ENCODE measurements at regions not wholly inside any gene's neighbourhood (a gene's known extent, or its start where the extent isn't known, plus 50 kb on each side); places are given as distances from the start of the nearest gene placed in this dataset.

DNA sequence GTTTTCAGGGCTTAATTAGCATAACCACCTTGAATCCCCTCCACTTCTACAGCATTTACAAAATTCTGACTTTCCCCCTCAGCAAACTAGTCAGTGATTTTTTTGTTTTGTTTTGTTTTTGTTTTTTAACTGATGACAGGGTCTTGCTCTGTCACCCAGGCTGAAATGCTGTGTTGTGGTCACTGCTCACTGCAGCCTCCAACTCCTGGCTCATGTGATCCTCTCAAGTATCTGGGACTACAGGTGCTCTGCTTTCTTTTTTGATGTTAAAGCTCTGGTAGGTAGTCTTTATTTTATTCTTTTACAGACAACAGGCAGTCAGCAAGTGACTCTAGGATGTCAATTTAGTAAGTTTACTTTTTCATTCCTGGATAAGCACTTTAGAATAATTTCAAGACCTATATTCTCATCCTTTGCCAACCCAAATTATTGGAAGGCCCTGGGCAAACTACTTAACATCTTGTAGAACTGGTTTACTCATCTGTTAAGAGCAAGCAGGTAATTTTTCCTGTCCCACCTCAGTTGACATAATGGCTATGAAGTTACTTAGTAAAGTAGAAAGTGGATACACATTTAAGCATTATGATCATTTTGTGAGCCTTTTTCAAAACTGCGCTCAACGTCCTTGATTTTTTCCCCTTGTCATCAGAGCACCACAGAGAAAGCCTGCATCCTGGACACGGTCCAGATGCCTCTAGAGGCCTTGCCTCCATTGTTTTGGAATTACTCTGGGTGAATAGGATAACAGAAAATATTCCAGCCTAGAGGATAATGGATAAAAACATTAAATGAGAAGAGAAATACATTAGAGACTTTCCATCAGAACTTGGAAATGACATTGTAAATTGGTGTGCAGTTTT, 69.9 kb upstream of the NDUFB4 start:
- Histone ChIP-seq H3K4me2 (ENCODE audit: control insufficient read depth, extremely low read depth, insufficient read depth, low read depth, low read length) (no peak overlapping the region), H3K4me1 (ENCODE audit: control insufficient read depth, extremely low read depth, insufficient read depth, low read length) (no peaks in the 10 kb centered on the region), H3K9ac (ENCODE audit: control insufficient read depth, extremely low read depth, insufficient read depth, low read length) (no peak overlapping the region), H3K9me3 (ENCODE audit: control insufficient read depth, low read depth, low read length) (no peaks in the 10 kb centered on the region), H3K4me3 (ENCODE audit: control insufficient read depth in 2 of 3, extremely low read depth in 1 of 3, insufficient read depth in 2 of 3, low read depth in 1 of 3, low read length in 3 of 3) (no peak overlapping the region), H4K20me1 (ENCODE audit: control insufficient read depth, extremely low read depth, insufficient read depth, low read length) (no peaks in the 10 kb centered on the region), H3K36me3 (ENCODE audit: control insufficient read depth in 2 of 2, extremely low read depth in 1 of 2, insufficient read depth in 2 of 2, low read length in 2 of 2) (no peaks in the 10 kb centered on the region), H3K9me1 (ENCODE audit: control insufficient read depth, extremely low read depth, insufficient read depth, low read length) (no peaks in the 10 kb centered on the region), H2AFZ (ENCODE audit: control insufficient read depth, low read length) (no peak overlapping the region), H3K79me2 (ENCODE audit: control insufficient read depth, insufficient read depth, low read length) (no peaks in the 10 kb centered on the region), H3K27ac (ENCODE audit: control insufficient read depth, insufficient read depth, low read length) (no peak overlapping the region), H3K27me3 (ENCODE audit: control insufficient read depth, extremely low read depth, insufficient read depth, low read length) (no peaks in the 10 kb centered on the region)
- dilution Hi-C loops (cut with MboI; ENCODE audit: extremely low pct_ligation_motif_present, low sequenced_read_pairs), result no loop called here
- FAIRE-seq (no peak), DNase-seq (ENCODE audit: low read depth, low spot score) (no peak)
- TF ChIP-seq EZH2 (IDR thresholded peaks at IDR 0.05; ENCODE audit: low read length), result no peak
- TF ChIP-seq, protein P1, sequence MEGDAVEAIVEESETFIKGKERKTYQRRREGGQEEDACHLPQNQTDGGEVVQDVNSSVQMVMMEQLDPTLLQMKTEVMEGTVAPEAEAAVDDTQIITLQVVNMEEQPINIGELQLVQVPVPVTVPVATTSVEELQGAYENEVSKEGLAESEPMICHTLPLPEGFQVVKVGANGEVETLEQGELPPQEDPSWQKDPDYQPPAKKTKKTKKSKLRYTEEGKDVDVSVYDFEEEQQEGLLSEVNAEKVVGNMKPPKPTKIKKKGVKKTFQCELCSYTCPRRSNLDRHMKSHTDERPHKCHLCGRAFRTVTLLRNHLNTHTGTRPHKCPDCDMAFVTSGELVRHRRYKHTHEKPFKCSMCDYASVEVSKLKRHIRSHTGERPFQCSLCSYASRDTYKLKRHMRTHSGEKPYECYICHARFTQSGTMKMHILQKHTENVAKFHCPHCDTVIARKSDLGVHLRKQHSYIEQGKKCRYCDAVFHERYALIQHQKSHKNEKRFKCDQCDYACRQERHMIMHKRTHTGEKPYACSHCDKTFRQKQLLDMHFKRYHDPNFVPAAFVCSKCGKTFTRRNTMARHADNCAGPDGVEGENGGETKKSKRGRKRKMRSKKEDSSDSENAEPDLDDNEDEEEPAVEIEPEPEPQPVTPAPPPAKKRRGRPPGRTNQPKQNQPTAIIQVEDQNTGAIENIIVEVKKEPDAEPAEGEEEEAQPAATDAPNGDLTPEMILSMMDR (optimal IDR thresholded peaks at IDR 0.05 in 1 of 3, IDR thresholded peaks at IDR 0.05 in 1 of 3, conservative IDR thresholded peaks at IDR 0.05 in 1 of 3; ENCODE audit: extremely low read depth in 1 of 3, insufficient read depth in 2 of 3, low read length in 3 of 3), result no peak

DNA sequence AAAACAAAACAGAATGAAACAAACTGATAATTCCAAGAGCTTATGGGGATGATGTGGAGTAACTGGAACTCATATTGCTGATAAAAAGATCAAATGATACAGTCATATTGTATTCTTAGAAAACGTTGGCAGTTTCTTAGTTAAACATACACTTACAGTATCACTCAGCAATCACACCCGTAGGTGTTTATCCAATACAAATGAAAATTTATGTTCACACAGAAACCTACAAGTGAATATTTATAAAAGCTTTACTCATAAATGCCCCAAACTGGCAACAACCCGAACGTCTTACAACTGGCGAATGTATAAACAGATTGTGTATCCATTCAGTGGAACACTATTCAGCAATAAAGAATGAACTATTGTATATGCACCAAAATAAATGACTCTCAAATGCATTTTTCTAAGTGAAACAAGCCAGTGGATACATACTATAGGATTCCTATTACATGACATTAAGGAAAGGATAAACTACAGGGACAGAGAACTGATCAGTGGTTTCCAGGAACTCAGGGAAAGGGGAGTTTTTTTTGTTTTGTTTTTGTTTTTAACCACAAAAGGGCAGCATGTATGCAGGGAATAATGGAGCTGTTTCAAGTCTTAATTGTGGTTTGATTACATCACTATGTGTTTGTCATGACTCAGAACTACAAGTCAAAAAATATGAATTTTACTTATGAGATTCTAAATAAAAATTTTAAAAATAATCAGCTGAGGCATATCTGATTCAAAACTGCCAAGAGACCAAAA, 71.8 kb upstream of the NDUFB4 start:
- TF ChIP-seq, protein P1 (optimal IDR thresholded peaks at IDR 0.05 in 1 of 3, IDR thresholded peaks at IDR 0.05 in 1 of 3, conservative IDR thresholded peaks at IDR 0.05 in 1 of 3; ENCODE audit: extremely low read depth in 1 of 3, insufficient read depth in 2 of 3, low read length in 3 of 3), result no peak
- no peak for TF ChIP-seq EZH2 (IDR thresholded peaks at IDR 0.05; ENCODE audit: low read length)
- no peaks in the 10 kb centered on the region for H3K27me3 ChIP-seq (ENCODE audit: control insufficient read depth, extremely low read depth, insufficient read depth, low read length)
- no peaks in the 10 kb centered on the region for H4K20me1 ChIP-seq (ENCODE audit: control insufficient read depth, extremely low read depth, insufficient read depth, low read length)
- no peaks in the 10 kb centered on the region for H3K9me1 ChIP-seq (ENCODE audit: control insufficient read depth, extremely low read depth, insufficient read depth, low read length)
- no peak overlapping the region for H2AFZ ChIP-seq (ENCODE audit: control insufficient read depth, low read length)
- no peak overlapping the region for H3K4me3 ChIP-seq (ENCODE audit: control insufficient read depth in 2 of 3, extremely low read depth in 1 of 3, insufficient read depth in 2 of 3, low read depth in 1 of 3, low read length in 3 of 3)
- dilution Hi-C loops (cut with MboI; ENCODE audit: extremely low pct_ligation_motif_present, low sequenced_read_pairs), result no loop called here
- no peak for DNase-seq (ENCODE audit: low read depth, low spot score)
- H3K4me1 ChIP-seq (ENCODE audit: control insufficient read depth, extremely low read depth, insufficient read depth, low read length), result no peaks in the 10 kb centered on the region
- no peak for FAIRE-seq
- no peak overlapping the region for H3K4me2 ChIP-seq (ENCODE audit: control insufficient read depth, extremely low read depth, insufficient read depth, low read depth, low read length)
- H3K9ac ChIP-seq (ENCODE audit: control insufficient read depth, extremely low read depth, insufficient read depth, low read length), result no peak overlapping the region
- H3K79me2 ChIP-seq (ENCODE audit: control insufficient read depth, insufficient read depth, low read length), result no peaks in the 10 kb centered on the region
- H3K27ac ChIP-seq (ENCODE audit: control insufficient read depth, insufficient read depth, low read length), result no peak overlapping the region
- no peaks in the 10 kb centered on the region for H3K36me3 ChIP-seq (ENCODE audit: control insufficient read depth in 2 of 2, extremely low read depth in 1 of 2, insufficient read depth in 2 of 2, low read length in 2 of 2)
- no peaks in the 10 kb centered on the region for H3K9me3 ChIP-seq (ENCODE audit: control insufficient read depth, low read depth, low read length)
